Body of pancreas (tissue), 4 donors: ENCODE measurements at regions not wholly inside any gene's neighbourhood (a gene's known extent, or its start where the extent isn't known, plus 50 kb on each side); places are given as distances from the start of the nearest gene placed in this dataset.
"Not testable (repeated sequence)": the region's sequence is repeated elsewhere in the genome, so short reads cannot be mapped to it uniquely, and the experiment has no call there.

ENCODE experiments used
- ATAC-seq: fragments of 150-250 bp; one replicate; pipeline ENCODE4 v1.9.1; 2016
- DNase-seq, 4 donors: peaks; one replicate each; pipeline ENCODE4 v3.0.0-alpha.2; 2019
- H3K27ac ChIP-seq, 4 donors: fragments of 200-600 bp; sonication (generic); 1 replicate in 3 of 4; 2 replicates in 1 of 4; pipeline versions ENCODE4 v1.5.1 to v1.6.1; 2016 to 2019; ENCODE audit warnings: mild to moderate bottlenecking in 1 of 4, mixed read lengths in 1 of 4, moderate library complexity in 1 of 4
- H3K27me3 ChIP-seq, 2 donors: fragments of 200-600 bp; sonication (generic); one replicate each; pipeline ENCODE4 v1.6.0; 2016; ENCODE audit warnings: mild to moderate bottlenecking in 1 of 2
- H3K36me3 ChIP-seq, 2 donors: fragments of 200-600 bp; sonication (generic); replicated peaks in 1 of 2; 2 replicates each; pipeline ENCODE4 v1.5.1; 2016; ENCODE audit warnings: low read depth in 2 of 2; ENCODE audit not compliant: insufficient read depth in 1 of 2
- H3K4me1 ChIP-seq: fragments of 200-600 bp; sonication (generic); one replicate; pipeline ENCODE4 v1.6.0; 2016
- H3K4me3 ChIP-seq, 2 donors: fragments of 200-600 bp; sonication (generic); 1 replicate in 1 of 2; 2 replicates in 1 of 2; pipeline ENCODE4 v1.5.1; 2016 to 2019
- H3K9me3 ChIP-seq, 3 donors: fragments of 200-600 bp; sonication (generic); 1 replicate in 2 of 3; 2 replicates in 1 of 3; pipeline ENCODE4 v1.5.1; 2016
- POLR2A ChIP-seq, 3 donors: fragments of 450-650 bp; IDR thresholded peaks; one replicate each; pipeline ENCODE4 v1.6.1; 2016; ENCODE audit warnings: antibody characterized with exemption in 3 of 3, mild to moderate bottlenecking in 2 of 3
- WGBS, 2 donors: methylation state at CpG; one replicate each; pipeline ENCODE4 v1.1.5; 2017; 5-methylcytosine and 5-hydroxymethylcytosine counted together
- intact Hi-C: fragments of 100-400 bp; cut with DNase I; formaldehyde crosslinking; loops from one replicate; pipeline ENCODE4 v1.15.1; 2023
- TF ChIP-seq, protein P1 (sequence below), 7 experiments: fragments of 450-650 bp in 4 of 7; fragments of 200-600 bp in 3 of 7; sonication (generic) in 3 of 7; IDR thresholded peaks; one replicate each; pipeline ENCODE4 v1.5.1; 2016 to 2019; ENCODE audit warnings: antibody characterized with exemption in 7 of 7

DNA sequence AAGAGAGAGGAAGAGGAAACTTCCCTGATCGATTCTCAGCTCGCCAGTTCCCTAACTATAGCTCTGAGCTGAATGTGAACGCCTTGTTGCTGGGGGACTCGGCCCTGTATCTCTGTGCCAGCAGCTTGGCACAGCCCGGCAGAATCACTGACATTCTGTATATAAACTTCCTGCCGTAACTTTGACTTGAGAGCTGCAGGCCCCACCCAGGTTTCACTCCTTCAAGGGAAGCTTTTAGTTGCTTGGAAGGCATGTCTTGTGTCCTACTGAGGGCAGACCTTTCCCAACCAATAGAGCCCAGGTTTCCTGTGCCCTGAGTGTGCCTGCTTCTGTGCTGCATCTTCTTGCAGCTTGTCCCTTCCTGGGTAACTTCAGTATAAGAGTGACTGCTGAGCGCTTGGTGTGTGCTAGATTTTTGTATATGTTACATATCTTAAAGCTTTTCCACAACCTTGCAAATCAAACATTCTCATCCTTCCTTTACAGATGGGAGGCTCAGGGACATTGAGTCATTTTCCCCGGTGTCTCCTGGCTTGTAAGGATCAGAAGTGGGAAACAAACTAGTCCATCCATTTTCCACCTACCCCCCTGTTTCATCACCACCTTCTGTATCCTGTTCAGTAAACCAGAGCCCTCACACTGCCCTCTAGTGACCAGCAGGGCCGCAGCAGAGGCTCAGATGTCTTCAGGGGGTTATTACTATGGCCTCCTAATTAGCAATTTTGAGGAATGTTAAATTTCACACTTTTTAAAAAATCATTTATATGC is 225.2 kb upstream of the PRSS58 start:
- Histone ChIP-seq H3K9me3 (no peaks in the 10 kb centered on the region), H3K27me3 (no peaks in the 10 kb centered on the region), H3K4me1 (peaks cover 10% of the 10 kb centered on the region), H3K36me3 (no peaks in the 10 kb centered on the region), H3K27ac (no peak overlapping the region), H3K4me3 (no peak overlapping the region)
- 61 to 62% methylated on average over 8 to 9 of the region's 9 CpGs for WGBS, 2 donors
- ATAC-seq (peak; percentile 57), DNase-seq (peak; percentile 50 to 59 (median 55))
- TF ChIP-seq, protein P1, sequence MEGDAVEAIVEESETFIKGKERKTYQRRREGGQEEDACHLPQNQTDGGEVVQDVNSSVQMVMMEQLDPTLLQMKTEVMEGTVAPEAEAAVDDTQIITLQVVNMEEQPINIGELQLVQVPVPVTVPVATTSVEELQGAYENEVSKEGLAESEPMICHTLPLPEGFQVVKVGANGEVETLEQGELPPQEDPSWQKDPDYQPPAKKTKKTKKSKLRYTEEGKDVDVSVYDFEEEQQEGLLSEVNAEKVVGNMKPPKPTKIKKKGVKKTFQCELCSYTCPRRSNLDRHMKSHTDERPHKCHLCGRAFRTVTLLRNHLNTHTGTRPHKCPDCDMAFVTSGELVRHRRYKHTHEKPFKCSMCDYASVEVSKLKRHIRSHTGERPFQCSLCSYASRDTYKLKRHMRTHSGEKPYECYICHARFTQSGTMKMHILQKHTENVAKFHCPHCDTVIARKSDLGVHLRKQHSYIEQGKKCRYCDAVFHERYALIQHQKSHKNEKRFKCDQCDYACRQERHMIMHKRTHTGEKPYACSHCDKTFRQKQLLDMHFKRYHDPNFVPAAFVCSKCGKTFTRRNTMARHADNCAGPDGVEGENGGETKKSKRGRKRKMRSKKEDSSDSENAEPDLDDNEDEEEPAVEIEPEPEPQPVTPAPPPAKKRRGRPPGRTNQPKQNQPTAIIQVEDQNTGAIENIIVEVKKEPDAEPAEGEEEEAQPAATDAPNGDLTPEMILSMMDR (IDR thresholded peaks at IDR 0.05) = peak; percentile 47 to 68 (median 50)
- no peak for TF ChIP-seq POLR2A (IDR thresholded peaks at IDR 0.05)
- intact Hi-C loops = no loop called here

DNA sequence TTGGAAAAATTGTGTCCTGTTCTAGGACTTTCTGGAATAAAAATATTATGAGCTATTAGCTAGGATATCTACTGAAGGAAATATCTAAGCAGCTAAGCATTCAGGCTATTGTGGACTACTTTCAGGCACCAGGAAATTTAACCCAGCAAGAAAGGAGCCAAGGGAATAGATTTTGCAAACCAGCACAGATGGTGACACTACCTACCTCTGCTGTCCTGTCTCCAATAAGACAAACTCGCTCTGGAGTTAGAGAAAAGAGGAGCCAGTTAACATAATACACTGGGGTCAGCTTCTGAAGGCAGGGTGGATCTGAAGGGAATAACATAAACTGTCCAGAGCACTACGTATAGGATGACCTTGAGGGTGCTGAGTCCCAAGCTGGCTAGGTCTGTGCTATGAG is 223.7 kb upstream of the PRSS58 start:
- H3K27ac ChIP-seq = no peak overlapping the region
- ATAC-seq (no peak), DNase-seq (no peak)
- intact Hi-C loops = no loop called here
- WGBS, 2 donors = 58 to 67% methylated on average over 2 of the region's 2 CpGs
- H3K4me3 ChIP-seq = no peak overlapping the region
- H3K4me1 ChIP-seq = peaks cover 10% of the 10 kb centered on the region
- no peaks in the 10 kb centered on the region for H3K36me3 ChIP-seq
- TF ChIP-seq, protein P1 (IDR thresholded peaks at IDR 0.05) = no peak
- no peak for TF ChIP-seq POLR2A (IDR thresholded peaks at IDR 0.05)
- H3K9me3 ChIP-seq = no peaks in the 10 kb centered on the region
- no peaks in the 10 kb centered on the region for H3K27me3 ChIP-seq

DNA sequence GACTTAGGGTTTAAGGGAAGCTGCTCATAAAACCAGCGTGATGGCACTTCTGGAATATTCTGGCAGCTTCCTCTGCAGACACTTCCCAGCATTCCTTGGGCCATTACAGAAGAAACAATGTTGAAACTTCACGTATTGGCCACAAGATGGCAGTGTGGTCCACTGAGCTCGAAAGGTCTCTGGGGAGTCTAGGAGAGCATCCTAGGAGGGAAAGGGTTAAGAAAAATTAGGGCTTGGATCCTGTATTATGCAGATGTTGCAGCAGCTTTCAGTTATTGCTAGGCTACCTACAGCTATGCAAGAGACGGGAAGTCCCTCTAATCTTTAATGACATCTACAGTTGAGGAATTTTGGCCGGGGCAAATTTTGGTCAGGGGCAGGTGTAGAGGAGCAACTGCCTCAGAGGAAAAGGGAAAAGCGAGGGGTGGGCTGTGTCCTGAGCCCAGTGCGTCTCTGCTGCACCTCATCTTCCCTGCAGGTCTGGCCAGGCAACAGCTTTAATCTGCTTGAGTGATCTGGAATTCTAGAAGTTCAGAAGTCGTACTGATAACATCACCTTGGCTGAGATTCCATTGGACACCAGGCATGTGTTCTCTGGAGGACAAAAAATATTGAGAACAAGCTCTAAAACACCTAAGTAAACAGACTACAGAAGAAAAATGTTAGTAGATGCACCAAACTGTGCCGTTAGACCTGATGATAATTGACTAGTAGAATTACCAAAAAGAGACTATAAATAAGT is 220.8 kb upstream of the PRSS58 start:
- peak; percentile 34 to 59 (median 44) for DNase-seq

DNA sequence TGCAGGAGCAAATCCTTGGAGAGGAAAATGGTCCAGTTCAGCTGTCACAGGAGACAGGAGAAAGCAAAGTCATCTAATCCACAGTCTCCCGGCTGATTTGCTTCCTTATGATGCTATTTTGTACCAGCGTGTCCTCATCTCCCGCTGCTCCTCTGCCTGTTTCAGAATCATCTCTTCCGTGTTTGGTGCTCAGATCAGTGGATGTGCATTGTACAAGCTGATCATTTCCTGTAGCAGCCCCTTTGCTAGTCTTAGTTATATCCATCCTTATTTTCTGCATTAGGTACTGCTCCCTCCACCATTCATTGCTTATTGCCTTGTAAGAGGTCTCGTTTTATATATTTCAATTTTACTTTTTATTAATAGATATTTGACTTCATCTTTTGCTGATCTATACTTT is 219.9 kb upstream of the PRSS58 start:
- ATAC-seq, DNase-seq, intact Hi-C loops, H3K27me3 ChIP-seq, H3K9me3 ChIP-seq, H3K4me3 ChIP-seq, H3K27ac ChIP-seq, H3K36me3 ChIP-seq, H3K4me1 ChIP-seq: not testable (repeated sequence)
- WGBS, 2 donors = 57 to 76% methylated on average over 5 of the region's 5 CpGs

More for the DNA sequence above, 220.8 kb upstream of the PRSS58 start:
- 25 to 28% methylated on average over 9 of the region's 9 CpGs for WGBS, 2 donors
- no peaks in the 10 kb centered on the region for H3K9me3 ChIP-seq
- H3K4me3 ChIP-seq = no peak overlapping the region
- H3K27me3 ChIP-seq = no peaks in the 10 kb centered on the region
- H3K4me1 ChIP-seq = peaks cover 10% of the 10 kb centered on the region
- ATAC-seq = peak; percentile 78
- intact Hi-C loops = no loop called here
- no peak for TF ChIP-seq POLR2A (IDR thresholded peaks at IDR 0.05)
- TF ChIP-seq, protein P1 (IDR thresholded peaks at IDR 0.05) = peak; percentile 38 to 71 (median 57)
- no peaks in the 10 kb centered on the region for H3K36me3 ChIP-seq
- peak overlapping the region in 1 of 4 donors; percentile 15 for H3K27ac ChIP-seq

DNA sequence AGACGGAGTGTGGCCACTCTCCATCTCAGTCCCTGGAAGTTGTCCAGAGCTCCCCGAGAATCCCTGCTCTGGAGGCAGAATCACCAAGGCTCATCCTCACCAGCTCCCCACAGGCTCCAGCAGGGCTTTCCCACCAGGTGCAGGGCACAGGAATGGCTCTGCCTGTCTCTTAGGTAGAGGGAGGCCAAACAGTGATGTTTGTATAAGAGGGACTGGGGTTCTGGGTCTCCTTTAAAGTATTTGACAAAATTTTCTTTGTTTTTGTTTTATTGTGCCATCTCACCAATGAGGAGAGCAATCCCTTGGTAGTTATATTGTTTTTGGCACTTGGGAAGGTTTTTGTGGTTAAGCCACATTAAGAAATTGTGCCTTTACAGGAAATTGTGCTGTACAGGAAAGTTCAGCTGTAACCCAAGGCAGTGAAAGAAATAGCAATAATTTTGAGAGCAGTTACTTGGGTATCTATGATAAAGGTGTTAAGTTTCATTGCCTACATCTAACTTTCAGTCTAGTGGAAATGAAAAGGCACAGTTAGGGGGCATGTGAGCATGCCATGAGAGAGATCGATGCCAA is 219.3 kb upstream of the PRSS58 start:
- no peak overlapping the region for H3K4me3 ChIP-seq
- ATAC-seq (no peak), DNase-seq (no peak)
- no peak overlapping the region for H3K27ac ChIP-seq
- H3K36me3 ChIP-seq = no peaks in the 10 kb centered on the region
- peaks cover 10% of the 10 kb centered on the region for H3K4me1 ChIP-seq
- H3K27me3 ChIP-seq = no peaks in the 10 kb centered on the region
- TF ChIP-seq POLR2A (IDR thresholded peaks at IDR 0.05) = no peak
- TF ChIP-seq, protein P1 (IDR thresholded peaks at IDR 0.05) = no peak
- WGBS, 2 donors = 63 to 71% methylated on average over 3 of the region's 3 CpGs
- H3K9me3 ChIP-seq = no peaks in the 10 kb centered on the region
- intact Hi-C loops = no loop called here
